ENCODE measurements at regions not wholly inside any gene's neighbourhood (a gene's known extent, or its start where the extent isn't known, plus 50 kb on each side); places are given as distances from the start of the nearest gene placed in this dataset.

GRCh38 chr2:226121046-226121738, 678.4 kb downstream of the IRS1 start:
- TF ChIP-seq CTCF (conservative IDR thresholded peaks at IDR 0.05) (no peak), ZFX (IDR thresholded peaks at IDR 0.05) (no peak)
